GM21390 (cell line): ENCODE measurements at regions not wholly inside any gene's neighbourhood (a gene's known extent, or its start where the extent isn't known, plus 50 kb on each side); places are given as distances from the start of the nearest gene placed in this dataset.
"Not testable (repeated sequence)": the region's sequence is repeated elsewhere in the genome, so short reads cannot be mapped to it uniquely, and the experiment has no call there.

Experiments
- ATAC-seq: cut with Tn5 transposase; IDR thresholded peaks from one replicate; pipeline ENCODE4 v1.9.1; 2021; ENCODE audit not compliant: unreplicated experiment

DNA sequence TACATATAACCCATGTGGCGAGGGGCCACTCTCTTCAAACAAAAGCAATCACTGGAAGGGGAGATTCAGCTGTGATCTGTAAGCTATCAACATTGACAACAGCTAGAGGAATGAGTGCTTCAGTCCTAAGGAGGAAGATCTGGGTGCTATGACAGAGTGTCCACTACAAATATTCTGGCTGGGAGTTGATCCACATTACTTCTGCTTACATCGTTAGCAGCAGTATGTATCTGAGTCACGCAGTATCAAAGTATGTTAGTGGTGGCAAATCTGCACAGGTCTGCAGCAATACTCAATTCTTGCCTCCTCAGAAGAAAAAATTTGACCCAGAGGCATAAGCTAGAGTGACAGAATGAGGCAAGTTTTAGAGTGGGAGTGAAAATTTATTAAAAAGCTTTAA lies 267.0 kb downstream of the PTH2R start:
- ATAC-seq = no peak

DNA sequence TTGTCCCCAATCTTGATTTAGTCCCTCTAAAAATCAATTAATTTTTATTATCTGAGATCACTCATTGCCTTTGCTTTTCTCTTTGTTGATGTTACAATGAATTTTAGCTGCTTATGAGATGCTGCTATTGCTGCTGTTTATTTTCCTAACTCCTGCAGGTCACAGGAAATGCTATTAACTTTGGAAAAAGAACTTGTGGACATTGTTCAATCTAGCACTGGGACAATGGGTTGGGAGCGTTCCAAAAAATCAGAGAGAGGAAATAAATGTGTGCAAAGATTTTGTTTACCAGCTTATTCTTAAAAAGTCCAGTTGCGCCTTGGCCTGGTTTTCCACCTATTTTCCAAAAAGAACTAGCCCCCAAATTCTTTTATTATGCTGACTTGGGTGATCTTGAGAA lies 268.3 kb downstream of the PTH2R start:
- ATAC-seq = no peak

DNA sequence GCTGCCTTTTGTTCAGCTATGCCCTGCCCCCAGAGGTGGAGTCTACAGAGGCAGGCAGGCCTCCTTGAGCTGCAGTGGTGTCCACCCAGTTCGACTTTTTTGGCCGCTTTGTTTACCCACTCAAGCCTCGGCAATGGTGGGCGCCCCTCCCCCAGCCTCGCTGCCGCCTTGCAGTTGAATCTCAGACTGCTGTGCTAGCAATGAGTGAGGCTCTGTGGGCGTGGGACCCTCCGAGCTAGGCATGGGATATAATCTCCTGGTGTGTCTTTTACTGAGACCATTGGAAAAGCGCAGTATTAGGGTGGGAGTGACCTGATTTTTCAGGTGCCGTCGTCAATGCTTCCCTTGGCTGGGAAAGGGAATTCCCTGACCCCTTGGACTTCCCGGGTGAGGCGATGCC lies 279.3 kb downstream of the PTH2R start:
- not testable (repeated sequence) for ATAC-seq

DNA sequence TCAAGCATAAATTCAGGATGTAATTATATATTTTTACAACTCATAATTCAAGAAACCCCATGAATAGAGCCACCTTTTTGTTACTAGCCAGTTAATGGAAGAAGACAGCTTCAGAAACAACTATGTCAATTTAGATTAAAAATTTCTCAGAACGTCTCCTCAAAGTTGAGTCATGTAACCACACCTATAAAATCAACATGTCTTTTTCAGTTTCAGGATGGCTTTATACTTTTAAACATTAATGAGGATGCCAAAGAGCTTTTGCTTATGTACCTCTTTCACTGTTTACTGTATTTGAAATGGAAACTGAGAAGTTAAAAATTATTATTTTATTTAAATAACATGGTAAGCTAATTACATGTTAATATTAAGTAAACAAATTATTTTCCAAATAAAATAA lies 280.1 kb downstream of the PTH2R start:
- no peak for ATAC-seq

DNA sequence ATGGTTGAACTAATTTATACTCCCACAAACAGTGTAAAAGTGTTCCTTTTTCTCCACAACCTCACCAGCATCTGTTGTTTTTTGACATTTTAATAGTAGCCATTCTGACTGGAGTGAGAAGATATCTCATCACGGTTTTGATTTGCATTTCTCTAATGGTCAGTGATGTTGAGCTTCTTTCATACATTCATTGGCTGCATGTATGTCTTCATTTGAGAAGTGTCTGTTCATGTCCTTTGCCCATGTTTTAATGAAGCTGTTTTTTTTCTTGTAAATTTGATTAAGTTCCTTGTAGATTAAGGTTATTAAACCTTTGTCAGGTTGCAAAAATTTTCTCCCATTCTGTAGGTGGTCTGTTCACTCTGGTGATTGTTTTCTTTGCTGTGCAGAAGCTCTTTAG lies 281.1 kb downstream of the PTH2R start:
- not testable (repeated sequence) for ATAC-seq

GRCh38 chr2:208698114-208698513 lies 291.5 kb downstream of the PTH2R start:
- ATAC-seq = no peak

DNA sequence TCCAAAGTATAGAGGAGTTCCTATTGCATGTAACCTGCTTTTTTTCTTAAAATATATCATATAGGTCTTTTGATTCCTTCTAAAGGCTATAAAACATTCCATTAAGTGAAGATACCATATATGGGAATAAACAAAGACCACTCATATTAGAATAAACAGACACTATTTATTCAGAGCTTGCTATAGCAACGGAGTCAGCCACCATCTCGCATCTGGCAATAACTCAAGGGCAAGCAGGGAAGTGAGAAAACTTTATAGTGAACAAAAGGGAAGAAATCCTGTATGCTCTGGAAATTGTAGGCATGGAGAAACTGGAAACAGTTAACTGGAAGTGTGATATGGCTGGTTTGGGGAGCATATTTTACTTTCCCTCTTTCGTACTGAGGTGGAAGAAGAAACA lies 301.9 kb downstream of the PTH2R start:
- ATAC-seq = no peak

GRCh38 chr2:208711598-208711997 lies 305.0 kb downstream of the PTH2R start:
- no peak for ATAC-seq

- no peak for ATAC-seq
Measured at GRCh38 chr2:208713066-208713745, 306.6 kb downstream of the PTH2R start.

DNA sequence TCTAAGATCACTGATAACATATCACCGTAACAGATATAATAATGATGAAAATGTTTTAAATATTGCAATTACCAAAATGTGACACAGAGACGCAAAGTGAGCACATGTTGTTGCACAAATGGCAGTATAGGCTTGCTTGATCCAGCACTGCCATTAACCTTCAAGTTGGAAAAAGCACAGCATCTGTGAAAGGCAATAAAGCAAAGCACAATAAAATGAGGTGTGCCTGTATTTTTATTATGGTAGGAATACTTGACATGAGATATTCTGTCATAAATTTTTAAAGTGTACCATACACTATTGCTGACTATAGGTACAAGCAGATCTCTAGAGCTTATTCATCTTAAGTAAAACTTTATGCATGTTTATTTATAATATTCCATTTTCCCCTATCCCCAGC lies 312.2 kb downstream of the PTH2R start:
- ATAC-seq = no peak

GRCh38 chr2:208722731-208723130 lies 316.1 kb downstream of the PTH2R start:
- ATAC-seq = no peak

DNA sequence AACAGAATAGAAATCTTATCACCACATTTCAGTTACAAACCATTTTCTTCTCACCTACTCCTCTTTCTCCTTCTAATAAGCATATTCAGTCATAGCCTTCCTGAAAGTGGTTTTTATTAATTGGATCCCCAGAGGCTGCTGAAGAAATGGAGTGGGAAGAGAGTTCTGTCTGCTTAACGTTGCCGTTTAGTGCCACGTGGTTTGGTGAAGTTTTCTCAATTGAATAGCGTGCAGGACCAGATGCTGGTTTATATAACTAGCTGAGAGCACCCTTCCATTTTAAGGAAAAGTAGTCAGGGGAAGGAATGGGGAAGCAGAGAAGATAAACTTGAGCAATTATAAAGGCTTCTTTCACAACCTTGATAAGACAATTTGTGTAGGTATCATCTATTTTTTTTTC lies 318.7 kb downstream of the PTH2R start:
- no peak for ATAC-seq

- no peak for ATAC-seq
Measured at GRCh38 chr2:208726242-208726641, 319.6 kb downstream of the PTH2R start.

DNA sequence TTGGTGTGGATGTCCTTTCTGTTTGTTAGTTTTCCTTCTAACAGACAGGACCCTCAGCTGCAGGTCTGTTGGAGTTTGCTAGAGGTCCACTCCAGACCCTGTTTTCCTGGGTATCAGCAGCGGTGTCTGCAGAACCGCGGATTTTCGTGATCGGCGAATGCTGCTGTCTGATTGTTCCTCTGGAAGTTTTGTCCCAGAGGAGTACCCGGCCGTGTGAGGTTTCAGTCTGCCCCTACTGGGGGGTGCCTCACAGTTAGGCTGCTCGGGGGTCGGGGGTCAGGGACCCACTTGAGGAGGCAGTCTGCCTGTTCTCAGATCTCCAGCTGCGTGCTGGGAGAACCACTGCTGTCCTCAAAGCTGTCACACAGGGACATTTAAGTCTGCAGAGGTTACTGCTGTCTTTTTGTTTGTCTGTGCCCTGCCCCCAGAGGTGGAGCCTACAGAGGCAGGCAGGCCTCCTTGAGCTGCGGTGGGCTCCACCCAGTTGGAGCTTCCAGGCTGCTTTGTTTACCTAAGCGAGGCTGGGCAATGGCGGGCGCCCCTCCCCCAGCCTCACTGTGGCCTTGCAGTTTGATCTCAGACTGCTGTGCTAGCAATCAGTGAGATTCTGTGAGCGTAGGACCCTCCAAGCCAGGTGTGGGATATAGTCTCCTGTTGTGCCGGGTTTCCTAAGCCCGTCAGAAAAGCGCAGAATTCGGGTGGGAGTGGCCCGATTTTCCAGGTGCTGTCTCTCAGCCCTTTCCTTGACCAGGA lies 345.2 kb downstream of the PTH2R start:
- not testable (repeated sequence) for ATAC-seq

DNA sequence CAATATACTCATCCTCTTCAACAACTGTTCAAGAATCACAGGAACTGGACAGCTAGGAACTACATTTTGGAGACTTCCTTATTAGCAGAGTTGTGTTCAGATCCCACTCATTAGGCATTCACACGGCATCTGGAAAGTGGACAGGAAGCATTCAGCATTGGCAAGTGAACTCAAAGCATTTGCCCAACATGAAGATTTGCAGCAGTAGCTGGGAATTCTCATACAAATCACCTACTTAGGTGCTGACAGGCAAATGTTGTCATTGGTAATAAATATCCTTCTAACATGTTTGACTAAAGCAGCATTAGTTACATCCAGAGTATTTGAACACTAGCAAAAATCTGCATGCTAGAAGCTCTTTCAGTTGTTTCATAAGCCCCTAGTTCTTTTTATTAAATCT lies 350.8 kb downstream of the PTH2R start:
- ATAC-seq = no peak

DNA sequence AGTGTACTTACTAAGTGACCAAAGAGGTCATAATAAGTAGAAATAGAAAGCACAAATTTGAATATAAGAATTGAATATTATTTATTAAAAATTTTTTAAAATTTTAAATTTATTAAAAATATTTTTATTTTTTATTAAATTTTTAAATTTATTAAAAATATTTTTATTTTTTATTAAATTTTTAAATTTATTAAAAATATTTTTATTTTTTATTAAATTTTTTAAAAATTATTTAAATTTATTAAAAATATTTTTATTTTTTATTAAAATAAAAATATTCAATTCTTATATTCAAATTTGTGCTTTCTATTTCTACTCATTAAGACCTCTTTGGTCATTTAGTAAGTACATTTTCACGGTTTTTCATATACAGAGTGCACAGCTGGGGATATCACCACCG lies 366.5 kb downstream of the PTH2R start:
- not testable (repeated sequence) for ATAC-seq

DNA sequence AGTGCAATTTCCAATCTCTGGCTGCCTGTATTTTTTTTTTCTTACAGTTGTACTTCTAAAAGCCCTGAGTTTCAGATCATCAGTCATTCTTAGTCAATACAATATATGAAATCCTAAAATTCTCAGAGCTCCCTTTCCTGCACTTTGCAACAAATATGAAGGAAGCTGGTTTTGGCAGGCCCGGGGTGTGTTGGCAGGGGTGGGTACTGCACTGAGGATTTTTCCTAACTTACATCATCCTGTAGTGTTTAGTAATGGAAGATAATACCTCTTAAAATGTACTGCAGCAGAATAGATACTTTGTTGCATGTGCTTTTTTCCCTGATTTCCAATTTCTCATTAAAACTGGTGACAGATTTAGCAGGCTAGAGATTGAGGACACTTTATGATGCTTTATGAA lies 374.6 kb downstream of the PTH2R start:
- ATAC-seq = no peak

DNA sequence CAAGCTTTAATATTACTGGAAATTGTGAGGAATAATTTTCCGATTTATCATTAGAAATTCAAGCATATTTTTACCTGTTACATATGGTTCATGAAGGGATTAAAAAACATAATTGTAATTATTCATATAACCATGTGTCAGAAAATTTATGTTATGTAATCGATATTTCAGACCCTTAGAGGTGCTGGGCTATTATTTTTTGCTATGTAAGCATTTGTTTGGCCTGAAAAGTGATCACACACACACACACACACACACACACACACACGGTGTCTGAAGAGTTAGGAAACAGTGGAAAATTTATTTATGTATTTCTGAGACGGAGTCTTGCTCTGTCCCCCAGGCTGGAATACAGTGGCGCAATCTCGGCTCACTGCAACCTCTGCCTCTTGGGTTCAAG lies 375.5 kb downstream of the PTH2R start:
- ATAC-seq = no peak

GRCh38 chr2:208783184-208783583 lies 376.6 kb downstream of the PTH2R start:
- ATAC-seq = no peak

DNA sequence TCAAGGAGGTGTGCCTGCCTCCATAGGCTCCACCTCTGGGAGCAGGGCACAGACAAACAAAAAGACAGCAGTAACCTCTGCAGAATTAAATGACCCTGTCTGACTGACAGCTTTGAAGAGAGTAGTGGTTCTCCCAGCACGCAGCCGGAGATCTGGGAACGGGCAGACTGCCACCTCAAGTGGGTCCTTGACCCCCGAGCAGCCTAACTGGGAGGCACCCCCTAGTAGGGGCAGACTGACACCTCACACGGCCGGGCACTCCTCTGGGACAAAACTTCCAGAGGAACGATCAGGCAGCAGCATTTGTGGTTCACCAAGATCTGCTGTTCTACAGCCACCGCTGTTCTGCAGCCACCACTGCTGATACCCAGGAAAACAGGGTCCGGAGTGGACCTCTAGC lies 378.2 kb downstream of the PTH2R start:
- not testable (repeated sequence) for ATAC-seq

DNA sequence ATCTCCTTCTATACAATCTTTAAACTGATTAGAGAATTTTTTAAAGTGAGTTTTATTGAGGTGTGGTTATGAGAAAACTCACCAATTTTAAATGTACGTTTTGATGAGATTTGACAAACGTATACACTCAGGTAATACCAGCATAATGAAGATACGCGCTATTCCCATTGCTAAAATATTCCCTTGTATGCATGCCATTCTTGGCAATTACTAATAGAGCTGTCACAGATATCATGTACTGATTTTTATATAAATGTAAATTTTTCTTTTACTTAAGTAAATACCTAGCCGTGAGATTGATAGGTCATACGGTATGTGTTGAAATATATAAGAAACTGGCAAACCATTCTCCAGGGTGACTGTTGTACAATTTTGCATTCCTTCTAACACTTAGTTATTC lies 384.7 kb downstream of the PTH2R start:
- ATAC-seq = no peak

GRCh38 chr2:208792766-208793165 lies 386.2 kb downstream of the PTH2R start:
- ATAC-seq = no peak

- ATAC-seq = no peak
Measured at GRCh38 chr2:208793434-208793833, 386.8 kb downstream of the PTH2R start.
